Fibroblast of skin of scalp (primary cell): ENCODE measurements at regions not wholly inside any gene's neighbourhood (a gene's known extent, or its start where the extent isn't known, plus 50 kb on each side); places are given as distances from the start of the nearest gene placed in this dataset.
A peak's percentile ranks its signal among the peaks of the same experiment; 100 is the strongest.

Source experiments
- DNase-seq: peaks from one replicate; pipeline ENCODE4 v3.0.0-alpha.2; 2013

DNA sequence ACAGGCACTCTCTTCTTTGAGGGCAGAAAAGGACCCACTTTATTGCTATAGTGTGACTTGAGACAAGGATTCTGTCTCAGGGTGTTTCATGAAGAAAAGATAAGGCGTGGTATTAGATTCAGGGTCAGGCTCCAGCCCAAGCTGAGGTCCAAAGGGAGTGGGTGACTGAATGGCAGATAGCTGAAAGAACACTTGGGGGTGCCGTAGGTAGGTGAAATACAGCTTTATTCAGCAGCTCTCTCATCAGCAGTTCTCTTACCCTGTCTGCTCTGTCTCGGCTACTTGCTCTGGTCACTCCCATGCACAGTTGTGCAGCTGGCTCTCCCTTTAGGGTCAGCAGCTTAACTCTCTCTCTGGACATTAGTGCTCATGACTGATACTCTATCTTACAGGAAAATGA lies 379.9 kb downstream of the LPIN1 start:
- no peak for DNase-seq

DNA sequence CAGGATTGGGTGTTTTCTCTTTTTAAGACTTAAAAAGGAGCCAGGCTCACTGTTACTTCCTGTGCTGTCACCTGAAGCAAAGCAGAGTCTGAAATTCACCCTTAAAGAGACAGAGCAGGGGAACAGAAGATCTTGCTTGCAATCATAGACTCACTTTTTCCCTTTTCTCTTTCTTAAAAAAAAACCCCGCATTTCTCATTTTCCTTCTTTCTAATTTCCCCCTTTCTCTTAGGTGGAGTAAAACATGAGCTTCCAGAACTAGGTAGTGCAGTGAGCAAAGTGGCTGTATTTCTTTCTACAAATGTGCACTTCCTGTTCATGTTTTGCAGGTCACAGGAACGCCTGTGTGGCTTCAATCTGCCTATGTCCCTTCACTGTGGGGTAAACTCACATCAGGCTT lies 381.2 kb downstream of the LPIN1 start:
- DNase-seq = no peak

GRCh38 chr2:12131975-12132374 lies 385.5 kb downstream of the LPIN1 start:
- DNase-seq = no peak

DNA sequence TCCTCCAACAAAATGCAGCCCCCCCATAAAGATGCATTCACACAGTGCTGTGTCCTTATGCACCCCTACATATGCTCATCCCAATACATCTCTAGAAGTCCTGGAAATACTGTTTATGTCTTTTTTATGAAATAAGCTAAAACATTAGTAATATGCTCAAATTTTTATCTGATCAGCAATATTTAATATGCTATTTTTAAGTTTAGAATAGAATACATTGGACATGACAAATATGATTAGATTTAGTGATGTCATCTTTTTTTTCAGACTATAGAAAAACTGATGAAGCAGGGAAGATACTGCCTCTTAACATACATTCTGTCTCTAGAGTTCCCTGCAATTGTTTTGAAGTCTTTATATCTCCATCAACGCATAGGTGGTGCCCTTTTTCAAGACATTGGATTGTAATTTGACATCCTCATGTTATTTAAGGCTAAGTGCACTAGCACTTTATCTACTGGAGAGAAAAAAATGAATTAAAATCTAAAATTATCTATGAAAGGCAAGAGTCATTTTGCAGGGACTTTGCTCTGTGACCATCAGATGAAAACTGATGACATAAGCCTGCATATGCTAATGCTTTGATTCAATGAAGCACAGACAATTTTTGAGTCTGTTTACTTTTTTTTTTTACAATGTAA lies 395.3 kb downstream of the LPIN1 start:
- DNase-seq = no peak

- no peak for DNase-seq
These were observed 405.3 kb downstream of the LPIN1 start for GRCh38 chr2:12151716-12152115.

DNA sequence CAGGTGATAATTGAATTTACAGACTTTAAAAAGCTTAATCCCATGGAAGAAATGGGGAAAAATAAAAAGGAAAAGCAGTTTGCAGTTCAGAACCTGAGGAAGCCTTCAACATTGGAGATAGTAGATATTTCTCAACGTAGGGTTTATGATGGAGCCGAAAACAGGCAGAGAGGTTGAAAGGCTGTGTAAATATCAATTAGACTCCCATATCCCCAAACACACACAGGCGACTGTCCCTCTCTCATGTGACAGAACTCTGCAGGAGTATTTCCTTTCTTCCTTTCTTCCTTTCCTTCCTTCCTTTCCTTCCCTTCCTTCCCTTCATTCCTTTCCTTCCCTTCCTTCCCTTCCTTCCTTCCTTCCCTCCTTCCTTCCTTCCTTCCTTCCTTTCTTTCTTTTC lies 406.5 kb downstream of the LPIN1 start:
- no peak for DNase-seq

DNA sequence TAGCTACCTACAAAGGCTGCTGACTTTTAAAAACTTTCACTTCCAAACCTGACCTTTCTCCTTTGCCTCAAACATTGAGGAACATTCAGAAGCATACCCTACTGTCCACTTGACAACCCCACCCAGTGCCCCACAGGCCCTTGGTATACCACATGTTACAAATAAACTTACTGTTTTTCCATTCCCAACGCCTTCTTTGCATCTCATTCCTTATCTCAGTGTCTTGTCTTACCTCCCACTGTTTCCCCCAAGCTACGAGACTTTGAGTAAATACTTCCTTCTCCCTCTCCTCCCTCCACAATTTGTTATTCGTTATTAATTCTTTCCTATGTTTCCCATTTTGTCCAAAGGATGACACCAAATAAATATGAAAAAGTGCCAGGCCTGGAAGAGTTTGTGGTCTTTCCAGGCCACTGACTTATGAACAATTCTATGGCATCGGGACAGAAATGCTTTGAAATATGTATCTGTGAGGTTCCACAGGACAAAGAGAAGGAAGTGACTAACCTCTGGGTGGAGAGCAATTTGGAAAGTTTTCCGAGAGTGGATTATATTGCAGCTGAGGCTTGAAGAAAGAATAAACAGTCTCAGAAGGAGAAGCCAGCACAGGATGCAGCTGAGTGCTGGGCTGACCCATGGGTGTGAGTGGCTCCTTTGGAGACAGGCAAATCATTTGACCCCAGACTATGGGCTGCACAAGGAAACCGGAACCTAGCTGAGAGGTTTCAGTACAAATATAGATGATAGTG lies 409.0 kb downstream of the LPIN1 start:
- DNase-seq = peak; percentile 91

DNA sequence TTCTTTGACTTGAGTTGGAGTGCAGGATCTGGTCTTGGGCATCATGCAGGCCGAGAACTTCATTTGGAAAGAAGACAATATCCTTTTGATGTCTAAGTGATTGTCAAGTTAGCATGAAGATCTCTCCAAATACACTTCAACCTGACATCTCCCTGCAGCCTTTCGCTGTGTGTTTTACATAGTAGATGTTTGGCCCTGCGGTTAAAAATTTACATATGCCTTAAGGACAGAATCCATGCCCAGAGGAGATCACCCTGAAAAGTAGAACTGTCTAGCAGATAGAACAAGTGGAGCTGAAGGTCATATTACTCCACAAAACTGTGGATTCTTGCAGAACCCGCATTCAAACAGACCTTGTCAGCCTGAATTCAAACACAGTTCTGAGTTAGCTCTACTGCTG lies 409.9 kb downstream of the LPIN1 start:
- DNase-seq = no peak

GRCh38 chr2:12161085-12161484 lies 414.7 kb downstream of the LPIN1 start:
- DNase-seq = no peak

DNA sequence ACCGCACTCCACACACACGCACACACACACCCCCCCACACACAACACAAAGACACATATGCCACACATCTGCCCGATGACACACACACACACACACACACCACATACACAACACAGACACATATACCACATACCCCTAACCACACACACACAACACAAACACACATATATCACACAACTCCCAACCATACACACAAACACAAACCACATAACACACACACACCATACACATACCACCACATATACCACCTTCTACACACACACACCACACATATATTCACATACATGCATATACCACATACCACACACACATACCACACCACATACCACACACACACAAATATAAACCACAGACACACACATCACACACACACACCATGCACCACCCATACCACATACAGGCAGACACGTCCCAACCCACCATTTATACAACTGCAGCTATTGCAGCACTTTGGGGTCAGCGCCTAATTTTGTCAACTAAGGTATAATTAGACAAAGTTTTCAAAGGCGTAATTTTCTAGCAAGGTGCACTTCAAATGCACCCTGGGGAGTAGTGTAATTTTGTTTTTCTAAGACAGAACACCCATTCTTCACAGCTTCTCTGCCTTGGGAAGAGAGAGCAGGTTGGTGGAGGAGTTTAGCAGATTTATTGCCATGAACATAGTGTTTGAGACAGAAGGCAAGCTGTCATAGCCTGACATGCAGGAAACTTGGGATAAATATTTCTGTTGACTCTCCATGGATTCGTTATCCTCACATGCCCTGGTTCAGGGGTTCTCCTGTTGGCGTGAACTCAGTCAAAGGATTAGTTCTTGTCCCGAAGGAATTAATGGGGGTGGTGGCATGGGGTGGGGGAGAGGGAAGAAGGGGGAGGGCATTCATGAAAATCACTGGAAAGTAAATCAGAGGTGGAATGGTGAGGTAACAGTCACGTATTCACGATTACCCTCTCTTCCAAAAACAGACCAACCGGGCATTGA lies 416.1 kb downstream of the LPIN1 start:
- DNase-seq = no peak

- DNase-seq = no peak
These were observed 417.4 kb downstream of the LPIN1 start for GRCh38 chr2:12163866-12164265.

- DNase-seq = no peak
These were observed 418.3 kb downstream of the LPIN1 start for GRCh38 chr2:12164689-12165088.

GRCh38 chr2:12167525-12168317 lies 421.3 kb downstream of the LPIN1 start:
- DNase-seq = no peak

GRCh38 chr2:12168354-12168753 lies 421.9 kb downstream of the LPIN1 start:
- no peak for DNase-seq

DNA sequence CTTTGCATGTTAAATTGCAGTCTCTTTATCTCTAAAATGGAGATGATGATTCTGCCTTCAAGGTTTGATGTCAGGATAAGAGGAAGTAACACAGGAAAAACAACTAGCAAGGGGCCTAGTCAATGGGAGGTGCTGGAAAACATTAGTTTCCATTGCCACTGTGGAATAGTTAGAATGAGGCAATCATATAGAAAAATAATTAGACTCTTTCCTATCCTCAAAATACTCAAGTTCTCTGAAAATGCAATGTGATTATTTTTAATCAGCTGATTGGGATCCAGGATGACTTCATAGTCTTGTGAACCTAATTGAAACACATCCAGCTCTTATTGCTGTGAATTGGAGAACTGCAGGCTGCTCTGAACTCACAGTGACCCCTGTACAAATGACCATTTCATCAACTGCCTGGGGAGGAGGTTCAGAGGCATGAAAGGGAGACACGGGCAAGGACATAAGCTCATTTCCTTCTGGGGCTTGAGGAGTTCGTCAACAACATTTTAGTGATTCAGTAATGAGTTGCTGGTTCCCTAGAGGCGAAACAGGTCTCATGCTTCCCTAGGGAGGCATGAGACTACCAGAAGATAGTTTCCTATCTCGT lies 422.5 kb downstream of the LPIN1 start:
- DNase-seq = peak; percentile 63

DNA sequence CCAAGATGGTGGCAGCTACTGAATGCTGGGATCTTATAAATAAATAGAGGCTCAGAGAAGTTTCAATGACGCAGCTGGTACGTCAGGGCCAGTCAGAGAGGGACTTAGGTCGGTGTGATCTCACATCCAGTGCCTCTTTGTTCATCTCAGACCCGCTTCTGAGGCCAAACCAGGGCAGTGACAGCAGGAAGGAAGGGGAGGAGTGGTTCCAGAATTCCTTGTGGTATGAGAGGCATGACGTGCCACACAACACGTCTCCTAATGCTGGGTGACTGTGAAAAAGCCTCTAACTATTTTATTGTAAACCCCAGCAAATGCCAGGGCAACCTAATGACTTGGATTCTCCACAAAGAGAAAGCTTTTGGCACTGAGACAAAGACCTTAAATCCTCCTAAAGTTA lies 423.3 kb downstream of the LPIN1 start:
- DNase-seq = peak; percentile 95

DNA sequence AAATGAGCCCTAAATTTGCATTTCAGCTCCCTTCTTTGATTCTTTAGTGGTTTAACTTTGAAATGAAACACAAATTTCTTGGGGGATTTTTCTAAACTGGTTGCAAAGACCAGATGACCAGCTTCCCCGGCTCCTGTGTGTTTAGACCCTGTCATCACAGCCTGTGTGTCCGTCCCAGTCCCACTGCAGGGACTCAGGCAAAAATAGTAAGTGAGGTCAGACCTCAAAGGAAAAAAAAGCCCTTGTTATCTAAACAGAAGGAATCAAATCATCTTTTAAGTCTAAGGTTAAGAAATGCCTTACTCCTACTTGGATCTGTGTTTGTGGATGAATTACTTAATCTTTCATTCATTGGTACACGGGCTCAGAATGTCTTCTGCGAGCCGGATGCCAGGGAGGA lies 423.7 kb downstream of the LPIN1 start:
- DNase-seq = no peak

DNA sequence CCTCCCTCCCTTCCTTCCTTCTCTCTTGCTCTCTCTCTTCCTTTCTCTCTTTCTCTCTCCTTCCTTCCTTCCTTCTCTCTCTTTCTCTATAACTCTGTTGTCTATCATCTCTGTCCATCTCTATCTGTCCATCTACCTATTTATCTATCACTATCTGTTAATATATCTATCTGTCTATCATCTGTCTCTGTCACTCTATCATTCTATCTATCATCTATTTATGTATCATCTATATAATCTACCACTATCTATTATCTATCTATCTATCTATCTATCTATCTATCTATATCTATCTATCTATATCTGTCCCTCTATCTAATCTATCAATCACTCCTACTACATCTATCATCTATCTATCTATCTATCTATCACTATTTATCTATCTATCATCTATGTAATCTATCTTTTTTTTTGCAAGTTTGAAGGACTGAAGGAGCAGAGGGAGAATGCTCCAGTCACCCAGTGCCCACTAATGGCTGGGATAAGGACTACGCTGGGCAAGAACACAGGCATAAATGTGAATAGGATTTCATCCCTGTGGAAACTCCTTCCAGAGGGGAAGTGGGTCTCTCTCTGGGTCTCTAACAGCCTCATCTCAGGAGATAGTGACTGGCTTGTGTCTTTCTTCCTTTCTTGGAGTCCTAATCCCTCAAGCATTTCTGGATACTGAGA lies 427.0 kb downstream of the LPIN1 start:
- peak; percentile 24 for DNase-seq

DNA sequence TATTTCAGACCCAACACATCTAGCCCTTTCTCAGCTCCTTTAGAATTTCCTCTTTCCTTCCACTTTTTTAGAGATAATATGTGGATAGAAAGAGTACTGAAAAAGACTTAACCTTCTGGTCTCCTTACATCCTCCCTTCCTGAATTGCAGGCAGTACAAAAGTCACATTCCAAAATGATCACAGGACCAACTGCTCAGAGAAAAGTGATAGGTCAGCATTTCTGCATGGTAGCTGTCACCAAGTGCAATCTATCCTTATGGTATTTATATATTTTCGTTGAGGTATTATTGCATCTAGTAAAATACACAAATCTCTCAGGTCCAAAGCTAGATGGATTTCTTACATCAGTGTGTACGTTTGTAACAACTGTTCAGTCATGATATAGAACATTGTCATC lies 427.5 kb downstream of the LPIN1 start:
- no peak for DNase-seq

- DNase-seq = no peak
These were observed 428.9 kb downstream of the LPIN1 start for GRCh38 chr2:12175323-12175722.
